ENCODE measurements at regions not wholly inside any gene's neighbourhood (a gene's known extent, or its start where the extent isn't known, plus 50 kb on each side); places are given as distances from the start of the nearest gene placed in this dataset.

DNA sequence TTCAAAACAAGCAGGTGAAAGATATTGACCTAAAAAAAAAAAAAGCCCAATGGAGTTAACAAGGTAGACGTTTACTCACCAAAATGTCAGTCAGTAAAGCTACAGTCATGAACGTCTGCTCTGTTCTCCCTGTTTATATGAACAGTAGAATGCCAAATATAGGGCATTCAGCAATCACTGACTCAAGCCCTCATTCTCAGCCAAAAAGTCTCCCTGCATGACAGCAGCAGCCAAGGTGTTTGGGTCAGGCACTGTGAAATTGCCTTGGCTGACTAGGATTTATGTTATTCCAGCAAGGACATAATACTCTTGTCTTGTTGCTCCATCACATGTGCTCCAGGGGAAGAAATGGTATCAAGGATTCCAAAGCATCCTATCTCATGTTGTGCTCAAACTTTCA, 194.7 kb upstream of the RSPO3 start:
- no peak for TF ChIP-seq POLR2AphosphoS5 (IDR thresholded peaks at IDR 0.05; ENCODE audit: insufficient read depth in 1 of 2, low read depth in 1 of 2)
- TF ChIP-seq CTCF (IDR thresholded peaks at IDR 0.05), result no peak
- H3K36me3 ChIP-seq, result no peaks in the 10 kb centered on the region
- no peak overlapping the region for H3K27ac ChIP-seq
- H3K27me3 ChIP-seq, result no peaks in the 10 kb centered on the region
- no peak overlapping the region for H3K4me3 ChIP-seq
- intact Hi-C loops (cut with DNase I), result no loop called here
- peaks cover 6% of the 10 kb centered on the region for H3K4me1 ChIP-seq
- no peak for DNase-seq (ENCODE audit: extremely low spot score in 2 of 2)
- no peaks in the 10 kb centered on the region for H3K9me3 ChIP-seq

DNA sequence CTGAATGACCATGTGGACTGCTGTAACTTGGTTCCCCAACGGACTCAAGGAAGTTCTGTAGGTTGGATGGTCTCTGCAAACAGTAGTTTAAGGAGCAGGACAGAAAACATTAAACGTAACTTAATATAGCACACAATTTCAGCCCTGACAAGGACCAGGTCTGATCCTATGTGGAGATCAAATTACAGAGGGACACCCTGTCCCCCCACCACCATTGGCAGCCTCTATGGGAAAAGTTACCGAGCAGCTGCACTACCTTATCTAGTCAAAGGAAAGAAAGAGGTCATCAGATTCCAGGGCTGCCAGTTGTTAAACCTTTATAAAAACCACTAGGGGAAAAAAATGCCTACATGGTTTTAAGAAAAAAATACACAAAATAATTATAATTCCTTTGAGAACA, 191.5 kb upstream of the RSPO3 start:
- TF ChIP-seq CTCF (IDR thresholded peaks at IDR 0.05) (no peak), POLR2AphosphoS5 (IDR thresholded peaks at IDR 0.05; ENCODE audit: insufficient read depth in 1 of 2, low read depth in 1 of 2) (no peak), POLR2A (IDR thresholded peaks at IDR 0.05) (no peak)

DNA sequence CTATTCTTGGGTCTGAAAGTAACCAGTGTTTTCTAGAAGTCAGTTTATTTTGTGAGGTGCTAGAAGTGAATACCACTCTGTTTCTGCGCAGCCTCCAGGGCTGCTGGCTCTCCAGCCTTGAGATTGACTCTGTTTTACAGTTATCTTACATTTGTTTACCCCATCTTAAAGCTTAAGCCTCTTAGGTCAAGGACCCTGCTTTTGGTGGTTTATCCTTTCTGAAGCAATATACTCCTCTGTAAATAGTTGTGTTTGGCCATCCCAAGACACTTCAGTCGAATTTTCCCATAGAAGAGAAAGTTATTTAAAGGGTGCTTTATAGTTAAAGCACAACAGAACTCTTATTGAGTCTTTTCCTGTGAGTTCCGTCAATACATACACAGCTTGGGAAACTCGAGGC, 190.6 kb upstream of the RSPO3 start:
- TF ChIP-seq POLR2A (IDR thresholded peaks at IDR 0.05) (no peak), POLR2AphosphoS5 (IDR thresholded peaks at IDR 0.05; ENCODE audit: insufficient read depth in 1 of 2, low read depth in 1 of 2) (no peak), CTCF (IDR thresholded peaks at IDR 0.05) (no peak)

More for the DNA sequence above, 191.5 kb upstream of the RSPO3 start:
- no peaks in the 10 kb centered on the region for H3K4me1 ChIP-seq
- H3K4me3 ChIP-seq, result no peak overlapping the region
- H3K27ac ChIP-seq, result no peak overlapping the region
- no peaks in the 10 kb centered on the region for H3K27me3 ChIP-seq
- H3K36me3 ChIP-seq, result no peaks in the 10 kb centered on the region
- intact Hi-C loops (cut with DNase I), result no loop called here
- no peaks in the 10 kb centered on the region for H3K9me3 ChIP-seq
- no peak for DNase-seq (ENCODE audit: extremely low spot score in 2 of 2)

DNA sequence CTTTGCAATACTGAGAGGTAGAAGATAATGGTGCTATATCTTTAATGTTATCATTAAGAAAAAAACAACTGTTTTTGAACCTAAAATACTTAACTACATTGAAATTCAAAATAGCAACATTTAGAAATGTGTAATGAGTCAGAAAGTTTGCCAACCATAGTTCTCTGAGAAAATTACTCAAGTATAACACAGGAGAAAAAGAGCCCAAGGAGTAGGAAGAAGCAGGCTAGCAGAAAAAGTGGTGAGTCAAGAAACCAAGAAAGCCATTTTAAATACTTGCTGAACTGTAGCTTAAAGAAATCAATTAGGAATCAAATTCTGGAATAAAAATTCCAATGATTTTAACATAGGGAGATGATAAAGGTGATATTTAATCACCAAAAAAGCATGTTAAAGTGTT, 181.0 kb upstream of the RSPO3 start:
- H3K4me1 ChIP-seq, result no peaks in the 10 kb centered on the region
- H3K36me3 ChIP-seq, result no peaks in the 10 kb centered on the region
- H3K27ac ChIP-seq, result no peak overlapping the region
- no peak for DNase-seq (ENCODE audit: extremely low spot score in 2 of 2)
- intact Hi-C loops (cut with DNase I), result no loop called here
- no peaks in the 10 kb centered on the region for H3K27me3 ChIP-seq
- H3K4me3 ChIP-seq, result no peak overlapping the region
- H3K9me3 ChIP-seq, result no peaks in the 10 kb centered on the region
- TF ChIP-seq POLR2AphosphoS5 (IDR thresholded peaks at IDR 0.05; ENCODE audit: insufficient read depth in 1 of 2, low read depth in 1 of 2) (no peak), CTCF (IDR thresholded peaks at IDR 0.05) (no peak), POLR2A (IDR thresholded peaks at IDR 0.05) (no peak)

More for the DNA sequence above, 190.6 kb upstream of the RSPO3 start:
- Histone ChIP-seq H3K36me3 (no peaks in the 10 kb centered on the region), H3K27me3 (no peaks in the 10 kb centered on the region), H3K27ac (no peak overlapping the region), H3K4me3 (no peak overlapping the region), H3K9me3 (no peaks in the 10 kb centered on the region), H3K4me1 (no peaks in the 10 kb centered on the region)
- intact Hi-C loops (cut with DNase I), result no loop called here
- no peak for DNase-seq (ENCODE audit: extremely low spot score in 2 of 2)

DNA sequence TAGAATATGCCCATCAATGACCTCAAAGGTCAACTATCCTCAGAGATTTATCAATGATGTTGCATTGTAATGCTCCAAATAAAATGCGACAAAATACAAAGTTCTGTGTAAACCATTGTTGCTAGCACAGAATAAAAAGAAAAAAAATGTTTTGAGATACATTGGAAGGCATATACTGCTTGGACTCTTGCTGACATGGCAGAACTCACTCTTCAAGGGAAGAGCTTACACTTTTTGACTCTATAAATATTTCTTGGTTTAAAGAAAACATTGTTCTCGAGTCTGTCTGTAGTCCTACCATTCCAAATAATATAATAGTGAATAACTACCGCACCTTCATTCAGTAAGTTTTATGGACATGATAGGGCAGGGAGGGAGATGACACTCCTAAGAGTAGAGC, 178.7 kb upstream of the RSPO3 start:
- H3K4me3 ChIP-seq, result no peak overlapping the region
- no peaks in the 10 kb centered on the region for H3K36me3 ChIP-seq
- no peaks in the 10 kb centered on the region for H3K9me3 ChIP-seq
- no peak overlapping the region for H3K27ac ChIP-seq
- no peaks in the 10 kb centered on the region for H3K4me1 ChIP-seq
- H3K27me3 ChIP-seq, result no peaks in the 10 kb centered on the region
- intact Hi-C loops (cut with DNase I), result no loop called here
- DNase-seq (ENCODE audit: extremely low spot score in 2 of 2), result no peak
- TF ChIP-seq CTCF (IDR thresholded peaks at IDR 0.05), result no peak
- no peak for TF ChIP-seq POLR2AphosphoS5 (IDR thresholded peaks at IDR 0.05; ENCODE audit: insufficient read depth in 1 of 2, low read depth in 1 of 2)
- no peak for TF ChIP-seq POLR2A (IDR thresholded peaks at IDR 0.05)
